ENCODE measurements at regions not wholly inside any gene's neighbourhood (a gene's known extent, or its start where the extent isn't known, plus 50 kb on each side); places are given as distances from the start of the nearest gene placed in this dataset.

GRCh38 chr7:42625421-42625820 lies 286.4 kb downstream of the C7orf25 start:
- H3K27ac ChIP-seq, result no peak overlapping the region
- intact Hi-C loops (cut with DNase I; ENCODE audit: low total_unique reads), result no loop called here
- H3K36me3 ChIP-seq, result no peaks in the 10 kb centered on the region
- DNase-seq, result no peak
- H3K4me3 ChIP-seq, result no peak overlapping the region
- no peaks in the 10 kb centered on the region for H3K27me3 ChIP-seq
- TF ChIP-seq POLR2A (IDR thresholded peaks at IDR 0.05) (no peak), CTCF (IDR thresholded peaks at IDR 0.05 in 4 of 5, conservative IDR thresholded peaks at IDR 0.05 in 1 of 5) (no peak)
- in situ Hi-C loops (cut with MboI; ENCODE audit: low sequenced_read_pairs in 4 of 4), result no loop called here
- H3K9me3 ChIP-seq, result no peaks in the 10 kb centered on the region
- no peaks in the 10 kb centered on the region for H3K4me1 ChIP-seq
- ATAC-seq, result no peak

GRCh38 chr7:42624471-42624870 lies 287.4 kb downstream of the C7orf25 start:
- ATAC-seq (no peak), DNase-seq (no peak)
- no peaks in the 10 kb centered on the region for H3K36me3 ChIP-seq
- no peaks in the 10 kb centered on the region for H3K27me3 ChIP-seq
- H3K4me1 ChIP-seq, result no peaks in the 10 kb centered on the region
- no peaks in the 10 kb centered on the region for H3K9me3 ChIP-seq
- intact Hi-C loops (cut with DNase I; ENCODE audit: low total_unique reads) (no loop called here), in situ Hi-C loops (cut with MboI; ENCODE audit: low sequenced_read_pairs in 4 of 4) (no loop called here)
- no peak overlapping the region for H3K27ac ChIP-seq
- H3K4me3 ChIP-seq, result no peak overlapping the region
- no peak for TF ChIP-seq POLR2A (IDR thresholded peaks at IDR 0.05)
- no peak for TF ChIP-seq CTCF (IDR thresholded peaks at IDR 0.05 in 4 of 5, conservative IDR thresholded peaks at IDR 0.05 in 1 of 5)

- H3K4me3 ChIP-seq, result no peak overlapping the region
- H3K9me3 ChIP-seq, result no peaks in the 10 kb centered on the region
- no peaks in the 10 kb centered on the region for H3K4me1 ChIP-seq
- no peak overlapping the region for H3K27ac ChIP-seq
- H3K27me3 ChIP-seq, result no peaks in the 10 kb centered on the region
- in situ Hi-C loops (cut with MboI; ENCODE audit: low sequenced_read_pairs in 4 of 4) (no loop called here), intact Hi-C loops (cut with DNase I; ENCODE audit: low total_unique reads) (no loop called here)
- H3K36me3 ChIP-seq, result no peaks in the 10 kb centered on the region
- ATAC-seq (no peak), DNase-seq (no peak)
- no peak for TF ChIP-seq CTCF (IDR thresholded peaks at IDR 0.05 in 4 of 5, conservative IDR thresholded peaks at IDR 0.05 in 1 of 5)
- no peak for TF ChIP-seq POLR2A (IDR thresholded peaks at IDR 0.05)
Observed at GRCh38 chr7:42621543-42622219, 290.2 kb downstream of the C7orf25 start.

GRCh38 chr7:42618651-42619360 lies 293.1 kb downstream of the C7orf25 start:
- no peak overlapping the region for H3K4me3 ChIP-seq
- in situ Hi-C loops (cut with MboI; ENCODE audit: low sequenced_read_pairs in 4 of 4) (no loop called here), intact Hi-C loops (cut with DNase I; ENCODE audit: low total_unique reads) (no loop called here)
- DNase-seq, result no peak
- no peaks in the 10 kb centered on the region for H3K27me3 ChIP-seq
- no peaks in the 10 kb centered on the region for H3K9me3 ChIP-seq
- no peak overlapping the region for H3K27ac ChIP-seq
- H3K36me3 ChIP-seq, result no peaks in the 10 kb centered on the region
- no peak for ATAC-seq
- H3K4me1 ChIP-seq, result no peaks in the 10 kb centered on the region
- TF ChIP-seq POLR2A (IDR thresholded peaks at IDR 0.05), result no peak

- Histone ChIP-seq H3K4me1 (no peaks in the 10 kb centered on the region), H3K4me3 (no peak overlapping the region), H3K27ac (no peak overlapping the region), H3K9me3 (no peaks in the 10 kb centered on the region), H3K27me3 (no peaks in the 10 kb centered on the region), H3K36me3 (no peaks in the 10 kb centered on the region)
- in situ Hi-C loops (cut with MboI; ENCODE audit: low sequenced_read_pairs in 4 of 4), result no loop called here
- ATAC-seq, result no peak
- TF ChIP-seq POLR2A (IDR thresholded peaks at IDR 0.05), result no peak
- intact Hi-C loops (cut with DNase I; ENCODE audit: low total_unique reads), result no loop called here
- DNase-seq, result no peak
Observed at GRCh38 chr7:42617806-42618457, 293.9 kb downstream of the C7orf25 start.

Measured in gastrocnemius medialis (tissue), 4 donors.